Astrocyte (in vitro differentiated cells and primary cell): ENCODE measurements at regions not wholly inside any gene's neighbourhood (a gene's known extent, or its start where the extent isn't known, plus 50 kb on each side); places are given as distances from the start of the nearest gene placed in this dataset.
A peak's percentile ranks its signal among the peaks of the same experiment; 100 is the strongest.

Source experiments
- DNase-seq: peaks from one replicate; pipeline ENCODE4 v3.0.0-alpha.2; 2010; ENCODE audit warnings: low read depth
- FAIRE-seq: peaks from 2 replicates; lab custom pipeline; 2011; peaks lifted over from hg19 to GRCh38; lab: Jason Lieb, UNC
- H2AFZ ChIP-seq: 2 replicates; pipeline ENCODE4 v1.6.0; 2012; ENCODE audit warnings: low read depth, low read length, inconsistent platforms
- H3K27ac ChIP-seq: 2 replicates; pipeline ENCODE4 v1.5.1; 2011; ENCODE audit warnings: low read depth, low read length, inconsistent platforms
- H3K27me3 ChIP-seq: 2 replicates; pipeline ENCODE4 v1.6.0; 2011; ENCODE audit warnings: low read length, inconsistent platforms; ENCODE audit not compliant: insufficient read depth
- H3K36me3 ChIP-seq: 2 replicates; pipeline ENCODE4 v1.5.1; 2011; ENCODE audit warnings: low read length, inconsistent platforms; ENCODE audit not compliant: insufficient read depth
- H3K4me1 ChIP-seq: 2 replicates; pipeline ENCODE4 v1.5.1; 2011; ENCODE audit warnings: low read length, inconsistent platforms; ENCODE audit not compliant: insufficient read depth
- H3K4me2 ChIP-seq: 2 replicates; pipeline ENCODE4 v1.6.0; 2012; ENCODE audit warnings: low read length, inconsistent platforms
- H3K4me3 ChIP-seq: 2 replicates; pipeline ENCODE4 v1.5.1; 2011; ENCODE audit warnings: low read depth, mild to moderate bottlenecking, low read length, inconsistent platforms; ENCODE audit not compliant: insufficient read depth
- H3K79me2 ChIP-seq: 2 replicates; pipeline ENCODE4 v1.6.0; 2012; ENCODE audit warnings: mild to moderate bottlenecking, low read length, inconsistent platforms; ENCODE audit not compliant: insufficient read depth
- H3K9ac ChIP-seq: 2 replicates; pipeline ENCODE4 v1.6.0; 2012; ENCODE audit warnings: mild to moderate bottlenecking, low read length, inconsistent platforms
- H3K9me3 ChIP-seq: 2 replicates; pipeline ENCODE4 v1.5.1; 2012; ENCODE audit warnings: low read depth, mild to moderate bottlenecking, low read length, inconsistent platforms; ENCODE audit not compliant: insufficient read depth
- H4K20me1 ChIP-seq: 2 replicates; pipeline ENCODE4 v1.6.0; 2012; ENCODE audit warnings: low read length, inconsistent platforms; ENCODE audit not compliant: insufficient read depth
- H3K27ac Mint-ChIP-seq: one replicate; pipeline ENCODE4 v1.8.0; 2021; ENCODE audit warnings: mild to moderate bottlenecking, mixed read lengths; ENCODE audit not compliant: unreplicated experiment
- H3K27me3 Mint-ChIP-seq: one replicate; pipeline ENCODE4 v1.8.0; 2021; ENCODE audit warnings: low read depth, mixed read lengths; ENCODE audit not compliant: unreplicated experiment
- H3K36me3 Mint-ChIP-seq: one replicate; pipeline ENCODE4 v1.8.0; 2021; ENCODE audit warnings: low read depth, mixed read lengths; ENCODE audit not compliant: unreplicated experiment
- H3K4me1 Mint-ChIP-seq: one replicate; pipeline ENCODE4 v1.8.0; 2021; ENCODE audit warnings: low read depth, mixed read lengths; ENCODE audit not compliant: unreplicated experiment
- H3K4me3 Mint-ChIP-seq: one replicate; pipeline ENCODE4 v1.8.0; 2021; ENCODE audit warnings: mild to moderate bottlenecking, moderate library complexity, mixed read lengths; ENCODE audit not compliant: unreplicated experiment
- H3K9me3 Mint-ChIP-seq: one replicate; pipeline ENCODE4 v1.8.0; 2021; ENCODE audit warnings: mild to moderate bottlenecking, mixed read lengths; ENCODE audit not compliant: unreplicated experiment
- CTCF ChIP-seq: IDR thresholded peaks from 2 replicates; pipeline ENCODE4 v1.5.1; 2011; ENCODE audit warnings: low read depth, mild to moderate bottlenecking, inconsistent platforms, low read length, moderate library complexity; ENCODE audit not compliant: insufficient read depth
- EZH2 ChIP-seq: IDR thresholded peaks from 2 replicates; pipeline ENCODE4 v1.6.1; 2012; ENCODE audit warnings: mild to moderate bottlenecking, low read length, inconsistent platforms; ENCODE audit not compliant: insufficient read depth

- Mint-ChIP-seq H3K36me3 (no peaks in the 10 kb centered on the region), H3K27me3 (no peaks in the 10 kb centered on the region), H3K27ac (no peak overlapping the region), H3K4me3 (no peak overlapping the region), H3K9me3 (no peaks in the 10 kb centered on the region), H3K4me1 (peaks cover 31% of the 10 kb centered on the region)
- Histone ChIP-seq H3K4me3 (no peak overlapping the region), H4K20me1 (no peaks in the 10 kb centered on the region), H3K9me3 (no peaks in the 10 kb centered on the region), H2AFZ (no peak overlapping the region), H3K27me3 (no peaks in the 10 kb centered on the region), H3K79me2 (no peaks in the 10 kb centered on the region), H3K4me1 (no peaks in the 10 kb centered on the region), H3K4me2 (no peak overlapping the region), H3K9ac (no peak overlapping the region), H3K36me3 (no peaks in the 10 kb centered on the region), H3K27ac (no peak overlapping the region)
- no peak for TF ChIP-seq CTCF
- TF ChIP-seq EZH2 = no peak
- no peak for DNase-seq
- no peak for FAIRE-seq
Observed at GRCh38 chr12:74790931-74791330, 253.3 kb downstream of the ATXN7L3B start.

GRCh38 chr12:74791365-74791764 is 253.7 kb downstream of the ATXN7L3B start:
- H3K4me3 ChIP-seq = no peak overlapping the region
- TF ChIP-seq EZH2 = no peak
- no peaks in the 10 kb centered on the region for H4K20me1 ChIP-seq
- H3K9me3 ChIP-seq = no peaks in the 10 kb centered on the region
- no peak for DNase-seq
- H3K4me1 ChIP-seq = no peaks in the 10 kb centered on the region
- H3K27ac Mint-ChIP-seq = peak overlapping the region; percentile 68
- no peaks in the 10 kb centered on the region for H3K36me3 Mint-ChIP-seq
- H3K27me3 ChIP-seq = no peaks in the 10 kb centered on the region
- H3K4me3 Mint-ChIP-seq = no peak overlapping the region
- H2AFZ ChIP-seq = no peak overlapping the region
- H3K27me3 Mint-ChIP-seq = no peaks in the 10 kb centered on the region
- H3K4me2 ChIP-seq = no peak overlapping the region
- no peak overlapping the region for H3K27ac ChIP-seq
- H3K4me1 Mint-ChIP-seq = peaks cover 31% of the 10 kb centered on the region
- FAIRE-seq = no peak
- no peaks in the 10 kb centered on the region for H3K36me3 ChIP-seq
- no peaks in the 10 kb centered on the region for H3K9me3 Mint-ChIP-seq
- no peak overlapping the region for H3K9ac ChIP-seq
- no peaks in the 10 kb centered on the region for H3K79me2 ChIP-seq

GRCh38 chr12:74794522-74794921 is 256.9 kb downstream of the ATXN7L3B start:
- H3K9ac ChIP-seq = no peak overlapping the region
- H3K27me3 Mint-ChIP-seq = no peaks in the 10 kb centered on the region

More at GRCh38 chr12:74794522-74794921, 256.9 kb downstream of the ATXN7L3B start:
- peaks cover 31% of the 10 kb centered on the region for H3K4me1 Mint-ChIP-seq
- DNase-seq = peak; percentile 57
- H3K9me3 ChIP-seq = no peaks in the 10 kb centered on the region
- no peaks in the 10 kb centered on the region for H3K79me2 ChIP-seq
- TF ChIP-seq EZH2 (no peak), CTCF (no peak)
- peak overlapping the region; percentile 47 for H3K27ac Mint-ChIP-seq
- no peaks in the 10 kb centered on the region for H3K36me3 ChIP-seq
- no peaks in the 10 kb centered on the region for H3K9me3 Mint-ChIP-seq
- H4K20me1 ChIP-seq = no peaks in the 10 kb centered on the region
- no peak overlapping the region for H2AFZ ChIP-seq
- no peak for FAIRE-seq
- no peaks in the 10 kb centered on the region for H3K27me3 ChIP-seq
- H3K4me1 ChIP-seq = no peaks in the 10 kb centered on the region
- H3K27ac ChIP-seq = no peak overlapping the region
- no peak overlapping the region for H3K4me3 Mint-ChIP-seq
- H3K4me3 ChIP-seq = no peak overlapping the region
- H3K36me3 Mint-ChIP-seq = no peaks in the 10 kb centered on the region
- no peak overlapping the region for H3K4me2 ChIP-seq
